ENCODE measurements at regions not wholly inside any gene's neighbourhood (a gene's known extent, or its start where the extent isn't known, plus 50 kb on each side); places are given as distances from the start of the nearest gene placed in this dataset.
"Not testable (repeated sequence)": the region's sequence is repeated elsewhere in the genome, so short reads cannot be mapped to it uniquely, and the experiment has no call there.

DNA sequence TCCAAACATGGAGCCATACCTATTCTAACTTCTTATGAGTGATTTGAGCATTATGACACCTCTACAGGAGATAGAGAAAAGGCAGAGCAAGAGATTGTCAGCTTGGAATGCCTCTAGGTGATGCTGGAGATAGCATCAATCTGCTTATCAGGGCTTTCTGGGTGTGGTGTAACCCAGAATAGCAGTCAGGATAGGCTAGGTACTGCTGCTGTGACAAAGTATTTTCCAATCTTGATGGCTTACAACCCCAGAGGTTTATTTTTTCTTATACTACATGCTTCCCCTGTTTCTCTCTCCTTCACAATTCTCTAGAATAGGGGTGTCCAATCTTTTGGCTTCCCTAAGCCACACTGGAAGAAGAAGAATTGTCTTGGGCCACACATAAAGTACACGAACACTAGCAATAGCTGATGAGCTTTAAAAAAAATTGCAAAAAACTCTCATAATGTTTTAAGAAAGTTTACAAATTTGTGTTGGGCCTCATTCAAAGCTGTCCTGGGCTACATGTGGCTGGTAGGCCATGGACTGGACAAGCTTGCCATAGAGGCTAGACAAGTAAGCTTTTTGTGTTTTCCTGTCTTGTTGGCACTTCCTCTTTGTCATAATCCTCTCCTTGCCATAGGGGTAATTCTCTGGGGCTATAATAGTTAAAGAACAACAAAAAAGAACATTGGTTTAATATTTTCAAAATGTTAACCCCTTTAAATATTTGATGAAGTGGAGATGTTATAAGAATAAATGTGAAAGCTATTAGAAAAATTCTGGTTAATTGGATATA lies 123.9 kb upstream of the PMCH start:
- no peak for DNase-seq (ENCODE audit: extremely low spot score, unreplicated experiment)
- peaks cover 2% of the 10 kb centered on the region for H3K27me3 Mint-ChIP-seq (ENCODE audit: unreplicated experiment)
- no peak overlapping the region for H3K27ac Mint-ChIP-seq (ENCODE audit: unreplicated experiment)
- no peak overlapping the region for H3K4me3 Mint-ChIP-seq (ENCODE audit: unreplicated experiment)
- H3K36me3 Mint-ChIP-seq (ENCODE audit: unreplicated experiment) = no peaks in the 10 kb centered on the region
- H3K4me1 Mint-ChIP-seq (ENCODE audit: unreplicated experiment) = no peaks in the 10 kb centered on the region
- TF ChIP-seq, protein P1, sequence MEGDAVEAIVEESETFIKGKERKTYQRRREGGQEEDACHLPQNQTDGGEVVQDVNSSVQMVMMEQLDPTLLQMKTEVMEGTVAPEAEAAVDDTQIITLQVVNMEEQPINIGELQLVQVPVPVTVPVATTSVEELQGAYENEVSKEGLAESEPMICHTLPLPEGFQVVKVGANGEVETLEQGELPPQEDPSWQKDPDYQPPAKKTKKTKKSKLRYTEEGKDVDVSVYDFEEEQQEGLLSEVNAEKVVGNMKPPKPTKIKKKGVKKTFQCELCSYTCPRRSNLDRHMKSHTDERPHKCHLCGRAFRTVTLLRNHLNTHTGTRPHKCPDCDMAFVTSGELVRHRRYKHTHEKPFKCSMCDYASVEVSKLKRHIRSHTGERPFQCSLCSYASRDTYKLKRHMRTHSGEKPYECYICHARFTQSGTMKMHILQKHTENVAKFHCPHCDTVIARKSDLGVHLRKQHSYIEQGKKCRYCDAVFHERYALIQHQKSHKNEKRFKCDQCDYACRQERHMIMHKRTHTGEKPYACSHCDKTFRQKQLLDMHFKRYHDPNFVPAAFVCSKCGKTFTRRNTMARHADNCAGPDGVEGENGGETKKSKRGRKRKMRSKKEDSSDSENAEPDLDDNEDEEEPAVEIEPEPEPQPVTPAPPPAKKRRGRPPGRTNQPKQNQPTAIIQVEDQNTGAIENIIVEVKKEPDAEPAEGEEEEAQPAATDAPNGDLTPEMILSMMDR (IDR thresholded peaks at IDR 0.05) = no peak
- no peaks in the 10 kb centered on the region for H3K9me3 Mint-ChIP-seq (ENCODE audit: unreplicated experiment)

DNA sequence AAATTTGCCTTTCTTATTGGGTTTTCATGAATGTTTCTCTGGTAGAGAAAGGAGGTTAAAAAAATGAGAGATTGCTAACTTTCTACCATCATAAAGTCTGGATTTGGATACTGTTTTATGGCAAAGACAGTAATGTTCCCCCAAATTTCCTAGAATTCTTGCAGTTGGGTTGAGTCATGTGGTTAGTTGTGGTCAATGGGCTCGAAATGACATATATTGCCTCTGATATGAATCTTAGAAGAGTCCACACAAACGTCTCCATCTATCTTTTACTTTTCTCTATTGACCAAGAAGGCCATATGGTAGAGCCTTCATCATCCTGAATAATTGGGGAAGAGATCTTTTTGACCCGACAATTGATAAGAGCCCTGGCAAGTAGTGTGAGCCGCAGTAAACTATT lies 119.5 kb upstream of the PMCH start:
- Mint-ChIP-seq H3K4me3 (ENCODE audit: unreplicated experiment) (no peak overlapping the region), H3K27ac (ENCODE audit: unreplicated experiment) (no peak overlapping the region), H3K36me3 (ENCODE audit: unreplicated experiment) (no peaks in the 10 kb centered on the region), H3K4me1 (ENCODE audit: unreplicated experiment) (no peaks in the 10 kb centered on the region), H3K9me3 (ENCODE audit: unreplicated experiment) (no peaks in the 10 kb centered on the region), H3K27me3 (ENCODE audit: unreplicated experiment) (peaks cover 2% of the 10 kb centered on the region)
- no peak for DNase-seq (ENCODE audit: extremely low spot score, unreplicated experiment)
- TF ChIP-seq, protein P1 (IDR thresholded peaks at IDR 0.05) = no peak

DNA sequence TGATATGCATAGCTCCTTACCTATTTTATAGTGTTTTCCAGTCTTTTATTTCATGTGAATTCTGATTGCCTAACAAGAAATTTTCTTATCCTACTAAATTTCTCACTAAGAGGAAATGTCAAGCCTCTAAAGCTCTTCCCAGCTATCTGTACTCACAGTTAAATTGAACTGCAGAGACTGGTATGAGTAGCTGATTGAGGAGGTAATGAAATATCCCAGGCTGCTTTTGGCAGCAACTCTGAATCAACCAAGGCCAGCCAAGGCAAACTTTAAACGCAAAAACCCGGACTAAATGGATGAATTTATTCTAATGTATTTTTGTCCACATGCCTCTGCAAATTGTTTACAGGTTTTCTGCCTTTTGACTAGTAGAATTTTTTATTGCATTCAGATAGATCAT lies 119.1 kb upstream of the PMCH start:
- TF ChIP-seq, protein P1 (IDR thresholded peaks at IDR 0.05) = no peak
- DNase-seq (ENCODE audit: extremely low spot score, unreplicated experiment) = no peak
- Mint-ChIP-seq H3K9me3 (ENCODE audit: unreplicated experiment) (no peaks in the 10 kb centered on the region), H3K27me3 (ENCODE audit: unreplicated experiment) (peaks cover 2% of the 10 kb centered on the region), H3K27ac (ENCODE audit: unreplicated experiment) (no peak overlapping the region), H3K4me3 (ENCODE audit: unreplicated experiment) (no peak overlapping the region), H3K36me3 (ENCODE audit: unreplicated experiment) (no peaks in the 10 kb centered on the region), H3K4me1 (ENCODE audit: unreplicated experiment) (no peaks in the 10 kb centered on the region)

DNA sequence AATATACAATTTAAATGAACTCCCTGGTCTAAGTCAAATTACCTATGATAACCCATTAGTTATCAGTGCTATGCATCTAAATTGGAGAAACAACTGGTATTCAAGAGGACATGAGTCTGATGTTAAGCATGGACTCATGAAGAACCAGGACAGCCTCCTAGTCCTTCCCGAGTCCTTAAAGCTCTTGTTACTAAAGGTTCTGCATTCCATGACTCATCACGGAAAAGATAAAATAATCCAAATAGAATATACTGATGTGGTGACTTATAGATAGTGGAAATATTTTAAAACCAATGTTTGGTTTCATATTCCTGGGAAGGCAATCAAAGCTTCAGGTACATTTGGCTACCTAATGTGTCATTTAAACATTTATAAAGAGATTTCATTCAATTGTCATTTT lies 117.2 kb upstream of the PMCH start:
- DNase-seq (ENCODE audit: extremely low spot score, unreplicated experiment) = no peak
- Mint-ChIP-seq H3K4me3 (ENCODE audit: unreplicated experiment) (no peak overlapping the region), H3K27me3 (ENCODE audit: unreplicated experiment) (no peaks in the 10 kb centered on the region), H3K4me1 (ENCODE audit: unreplicated experiment) (no peaks in the 10 kb centered on the region), H3K9me3 (ENCODE audit: unreplicated experiment) (no peaks in the 10 kb centered on the region), H3K36me3 (ENCODE audit: unreplicated experiment) (no peaks in the 10 kb centered on the region), H3K27ac (ENCODE audit: unreplicated experiment) (no peak overlapping the region)
- TF ChIP-seq, protein P1 (IDR thresholded peaks at IDR 0.05) = no peak

DNA sequence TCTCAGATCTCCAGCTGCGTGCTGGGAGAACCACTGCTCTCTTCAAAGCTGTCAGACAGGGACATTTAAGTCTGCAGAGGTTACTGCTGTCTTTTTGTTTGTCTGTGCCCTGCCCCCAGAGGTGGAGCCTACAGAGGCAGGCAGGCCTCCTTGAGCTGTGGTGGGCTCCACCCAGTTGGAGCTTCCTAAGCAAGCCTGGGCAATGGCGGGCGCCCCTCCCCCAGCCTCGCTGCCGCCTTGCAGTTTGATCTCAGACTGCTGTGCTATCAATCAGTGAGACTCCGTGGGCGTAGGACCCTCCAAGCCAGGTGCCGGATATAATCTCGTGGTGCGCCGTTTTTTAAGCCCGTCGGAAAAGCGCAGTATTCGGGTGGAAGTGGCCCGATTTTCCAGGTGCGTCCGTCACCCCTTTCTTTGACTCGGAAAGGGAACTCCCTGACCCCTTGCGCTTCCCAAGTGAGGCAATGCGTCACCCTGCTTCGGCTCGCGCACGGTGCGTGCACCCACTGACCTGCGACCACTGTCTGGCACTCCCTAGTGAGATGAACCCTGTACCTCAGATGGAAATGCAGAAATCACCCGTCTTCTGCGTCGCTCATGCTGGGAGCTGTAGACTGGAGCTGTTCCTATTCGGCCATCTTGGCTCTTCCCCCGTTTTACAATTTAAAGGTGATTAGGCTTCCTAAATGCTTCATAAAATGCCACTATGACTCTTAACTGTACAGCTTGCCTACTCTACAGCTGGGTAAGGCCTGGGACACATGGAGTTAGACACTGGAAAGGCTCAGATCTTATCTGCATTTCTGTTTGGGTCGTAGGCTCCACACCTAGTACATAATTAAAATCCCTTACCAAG lies 115.7 kb upstream of the PMCH start:
- DNase-seq (ENCODE audit: extremely low spot score, unreplicated experiment); H3K27ac Mint-ChIP-seq (ENCODE audit: unreplicated experiment); H3K9me3 Mint-ChIP-seq (ENCODE audit: unreplicated experiment); H3K4me1 Mint-ChIP-seq (ENCODE audit: unreplicated experiment); H3K4me3 Mint-ChIP-seq (ENCODE audit: unreplicated experiment); H3K36me3 Mint-ChIP-seq (ENCODE audit: unreplicated experiment); H3K27me3 Mint-ChIP-seq (ENCODE audit: unreplicated experiment): not testable (repeated sequence)

Data from osteocyte (in vitro differentiated cells).